Liver (tissue), 8 donors: ENCODE measurements at regions not wholly inside any gene's neighbourhood (a gene's known extent, or its start where the extent isn't known, plus 50 kb on each side); places are given as distances from the start of the nearest gene placed in this dataset.
A peak's percentile ranks its signal among the peaks of the same experiment; 100 is the strongest.

Source experiments
- DNase-seq: peaks from one replicate; pipeline ENCODE4 v3.0.0-alpha.2; 2017; ENCODE audit warnings: low spot score
- H3K27ac ChIP-seq, 2 donors: one replicate each; pipeline ENCODE4 v1.7.0; 2013; ENCODE audit warnings: inconsistent platforms in 2 of 2, low read length in 2 of 2, control low read depth in 1 of 2, low read depth in 1 of 2, mild to moderate bottlenecking in 1 of 2
- H3K27me3 ChIP-seq, 4 donors: one replicate each; pipeline versions ENCODE4 v1.6.1 to v1.7.0; 2013; ENCODE audit warnings: low read length in 3 of 4, inconsistent platforms in 1 of 4, mild to moderate bottlenecking in 1 of 4, moderate library complexity in 1 of 4; ENCODE audit not compliant: control insufficient read depth in 4 of 4, insufficient read depth in 4 of 4
- H3K36me3 ChIP-seq, 4 donors: one replicate each; pipeline versions ENCODE4 v1.6.1 to v1.7.0; 2013; ENCODE audit warnings: low read length in 3 of 4, mild to moderate bottlenecking in 3 of 4, low read depth in 1 of 4, moderate library complexity in 1 of 4; ENCODE audit not compliant: control insufficient read depth in 4 of 4, insufficient read depth in 3 of 4
- H3K4me1 ChIP-seq, 4 donors: one replicate each; pipeline versions ENCODE4 v1.6.1 to v1.7.0; 2013; ENCODE audit warnings: low read length in 3 of 4, mild to moderate bottlenecking in 3 of 4, moderate library complexity in 1 of 4; ENCODE audit not compliant: control insufficient read depth in 4 of 4, insufficient read depth in 4 of 4
- H3K4me3 ChIP-seq, 3 donors: one replicate each; pipeline versions ENCODE4 v1.6.1 to v1.7.0; 2013; ENCODE audit warnings: low read length in 3 of 3, control low read depth in 1 of 3, low read depth in 1 of 3, mild to moderate bottlenecking in 1 of 3
- H3K9ac ChIP-seq, 2 donors: one replicate each; pipeline ENCODE4 v1.7.0; 2013; ENCODE audit warnings: low read length in 2 of 2, mild to moderate bottlenecking in 2 of 2, moderate library complexity in 2 of 2, control low read depth in 1 of 2, low read depth in 1 of 2
- H3K9me3 ChIP-seq, 4 donors: one replicate each; pipeline versions ENCODE4 v1.6.1 to v1.7.0; 2013; ENCODE audit warnings: low read length in 3 of 4; ENCODE audit not compliant: control insufficient read depth in 4 of 4
- ATF3 ChIP-seq: IDR thresholded peaks from 2 replicates; pipeline ENCODE4 v1.6.1; 2016; ENCODE audit warnings: antibody characterized with exemption
- CTCF ChIP-seq: fragments of 150-350 bp; IDR thresholded peaks from 2 replicates; pipeline ENCODE4 v1.5.1; 2017; ENCODE audit warnings: improper control_type of control experiment, low read depth, low read length; ENCODE audit not compliant: missing input control
- EGR1 ChIP-seq, 2 donors: IDR thresholded peaks; 2 replicates each; pipeline ENCODE4 v1.6.1; 2016 to 2018; ENCODE audit warnings: antibody characterized with exemption in 2 of 2, low read depth in 2 of 2
- FOXA1 ChIP-seq: IDR thresholded peaks from 2 replicates; pipeline ENCODE4 v1.6.1; 2016; ENCODE audit warnings: antibody characterized with exemption
- FOXA2 ChIP-seq: IDR thresholded peaks from 2 replicates; pipeline ENCODE4 v1.6.1; 2016; ENCODE audit warnings: antibody characterized with exemption
- GABPA ChIP-seq, 2 donors: IDR thresholded peaks in 1 of 2; conservative IDR thresholded peaks in 1 of 2; 2 replicates each; pipeline ENCODE4 v1.6.1; 2016; ENCODE audit warnings: antibody characterized with exemption in 2 of 2, mild to moderate bottlenecking in 1 of 2, moderate library complexity in 1 of 2
- HNF4A ChIP-seq, 2 donors: conservative IDR thresholded peaks; 2 replicates each; pipeline ENCODE4 v1.6.1; 2016; ENCODE audit warnings: antibody characterized with exemption in 2 of 2, mild to moderate bottlenecking in 2 of 2
- HNF4G ChIP-seq: IDR thresholded peaks from 2 replicates; pipeline ENCODE4 v1.6.1; 2016; ENCODE audit warnings: antibody characterized with exemption
- NR2F2 ChIP-seq: IDR thresholded peaks from 2 replicates; pipeline ENCODE4 v1.6.1; 2016; ENCODE audit warnings: antibody characterized with exemption
- RAD21 ChIP-seq, 2 donors: IDR thresholded peaks; 2 replicates each; pipeline ENCODE4 v1.6.1; 2016; ENCODE audit warnings: antibody characterized with exemption in 2 of 2, mild to moderate bottlenecking in 2 of 2
- REST ChIP-seq: IDR thresholded peaks from 2 replicates; pipeline ENCODE4 v1.6.1; 2016; ENCODE audit warnings: antibody characterized with exemption, mild to moderate bottlenecking
- RXRA ChIP-seq, 2 donors: IDR thresholded peaks; 2 replicates each; pipeline ENCODE4 v1.6.1; 2017 to 2018; ENCODE audit warnings: antibody characterized with exemption in 2 of 2, mild to moderate bottlenecking in 1 of 2
- SP1 ChIP-seq: IDR thresholded peaks from 2 replicates; pipeline ENCODE4 v1.6.1; 2018; ENCODE audit warnings: antibody characterized with exemption, mild to moderate bottlenecking
- TAF1 ChIP-seq: conservative IDR thresholded peaks from 2 replicates; pipeline ENCODE4 v1.6.1; 2016; ENCODE audit warnings: antibody characterized with exemption, mild to moderate bottlenecking
- ZBTB33 ChIP-seq: IDR thresholded peaks from 2 replicates; pipeline ENCODE4 v1.6.1; 2016; ENCODE audit warnings: antibody characterized with exemption
- WGBS: extraction: QIAGEN DNeasy Blood & Tissue Kit; methylation state at CpG from one replicate; pipeline ENCODE4 v1.1.7; 2013; 5-methylcytosine and 5-hydroxymethylcytosine counted together
- TF ChIP-seq, protein P1 (sequence below): IDR thresholded peaks from 2 replicates; pipeline ENCODE4 v1.6.1; 2016; ENCODE audit warnings: antibody characterized with exemption
- donor health status: healthy.
- donor health status: healthy.
- donor health status: healthy.
- donor health status: healthy.
- donor health status: healthy.

GRCh38 chr20:60252866-60253265, 294.6 kb downstream of the CDH26 start:
- H3K27me3 ChIP-seq = peaks cover 0 to 3% (median 0%) of the 10 kb centered on the region in 4 donors
- WGBS = 61% methylated on average over 2 of the region's 2 CpGs
- no peaks in the 10 kb centered on the region for H3K36me3 ChIP-seq
- H3K4me3 ChIP-seq = no peak overlapping the region
- DNase-seq = peak; percentile 3
- no peak for TF ChIP-seq RAD21 (IDR thresholded peaks at IDR 0.05)
- no peak for TF ChIP-seq HNF4G
- TF ChIP-seq ATF3 = no peak
- no peak for TF ChIP-seq CTCF
- TF ChIP-seq SP1 = no peak
- no peak for TF ChIP-seq NR2F2
- no peak for TF ChIP-seq TAF1
- TF ChIP-seq HNF4A (conservative IDR thresholded peaks at IDR 0.05) = no peak
- no peak for TF ChIP-seq FOXA1
- no peak for TF ChIP-seq GABPA (IDR thresholded peaks at IDR 0.05 in 1 of 2, conservative IDR thresholded peaks at IDR 0.05 in 1 of 2)
- TF ChIP-seq, protein P1, sequence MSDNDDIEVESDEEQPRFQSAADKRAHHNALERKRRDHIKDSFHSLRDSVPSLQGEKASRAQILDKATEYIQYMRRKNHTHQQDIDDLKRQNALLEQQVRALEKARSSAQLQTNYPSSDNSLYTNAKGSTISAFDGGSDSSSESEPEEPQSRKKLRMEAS = no peak
- TF ChIP-seq RXRA (IDR thresholded peaks at IDR 0.05) = no peak
- no peak for TF ChIP-seq FOXA2
- no peak overlapping the region for H3K9ac ChIP-seq
- H3K27ac ChIP-seq = no peak overlapping the region
- H3K4me1 ChIP-seq = peaks cover 0 to 7% (median 2%) of the 10 kb centered on the region in 4 donors
- H3K9me3 ChIP-seq = no peaks in the 10 kb centered on the region

- TF ChIP-seq, protein P1 = no peak
- no peak for TF ChIP-seq ATF3
- Histone ChIP-seq H3K36me3 (no peaks in the 10 kb centered on the region), H3K4me3 (no peak overlapping the region), H3K27ac (no peak overlapping the region), H3K9me3 (no peaks in the 10 kb centered on the region), H3K9ac (no peak overlapping the region), H3K27me3 (peaks cover 0 to 3% (median 0%) of the 10 kb centered on the region in 4 donors), H3K4me1 (peaks cover 0 to 13% (median 3%) of the 10 kb centered on the region in 4 donors)
- 71% methylated on average over 6 of the region's 6 CpGs for WGBS
- no peak for DNase-seq
These were observed 295.2 kb downstream of the CDH26 start for GRCh38 chr20:60253471-60253870.

- Histone ChIP-seq H3K9me3 (no peaks in the 10 kb centered on the region), H3K27ac (no peak overlapping the region), H3K27me3 (peaks cover 0 to 3% (median 0%) of the 10 kb centered on the region in 4 donors), H3K36me3 (no peaks in the 10 kb centered on the region), H3K9ac (no peak overlapping the region), H3K4me3 (no peak overlapping the region), H3K4me1 (peaks cover 0 to 13% (median 4%) of the 10 kb centered on the region in 4 donors)
- 54% methylated on average over 6 of the region's 6 CpGs for WGBS
- DNase-seq = peak; percentile 4
- no peak for TF ChIP-seq FOXA1
- TF ChIP-seq, protein P1 = no peak
- TF ChIP-seq HNF4A (conservative IDR thresholded peaks at IDR 0.05) = no peak
- TF ChIP-seq ZBTB33 = no peak
- TF ChIP-seq EGR1 (IDR thresholded peaks at IDR 0.05; ENCODE audit: low read depth in 2 of 2) = no peak
- TF ChIP-seq SP1 = no peak
- TF ChIP-seq RAD21 (IDR thresholded peaks at IDR 0.05) = no peak
- TF ChIP-seq TAF1 = no peak
- no peak for TF ChIP-seq RXRA (IDR thresholded peaks at IDR 0.05)
- no peak for TF ChIP-seq GABPA (IDR thresholded peaks at IDR 0.05 in 1 of 2, conservative IDR thresholded peaks at IDR 0.05 in 1 of 2)
- no peak for TF ChIP-seq ATF3
- TF ChIP-seq REST = no peak
These were observed 296.7 kb downstream of the CDH26 start for GRCh38 chr20:60254901-60255411.
